Activated CD8-positive, alpha-beta memory T cell treated with anti-CD3 and anti-CD28 coated beads, Interleukin-2, amount 10 ng/mL, durations not matched to agents 7 days and 5 days (primary cell): ENCODE measurements at regions not wholly inside any gene's neighbourhood (a gene's known extent, or its start where the extent isn't known, plus 50 kb on each side); places are given as distances from the start of the nearest gene placed in this dataset.
"Not testable (repeated sequence)": the region's sequence is repeated elsewhere in the genome, so short reads cannot be mapped to it uniquely, and the experiment has no call there.

Experiments
- ATAC-seq: fragments of 150-1000 bp; cut with Tn5 transposase; one replicate; pipeline ENCODE4 v1.10.0; 2021; ENCODE audit warnings: moderate library complexity
- CTCF ChIA-PET: fragments of 350-600 bp; sonication (Branson Sonifier 250); formaldehyde crosslinking; loops from one replicate; lab custom pipeline; 2021; ENCODE audit warnings: antibody characterized with exemption; lab: Charles Lee
- DNase-seq: peaks from one replicate; pipeline ENCODE4 v3.0.0-alpha.2; 2020
- H3K27ac Mint-ChIP-seq: one replicate; pipeline ENCODE4 v1.8.0; 2021; ENCODE audit warnings: mild to moderate bottlenecking, mixed read lengths
- H3K27me3 Mint-ChIP-seq: one replicate; pipeline ENCODE4 v1.8.0; 2021; ENCODE audit warnings: mixed read lengths
- H3K36me3 Mint-ChIP-seq: one replicate; pipeline ENCODE4 v1.8.0; 2021; ENCODE audit warnings: mild to moderate bottlenecking, mixed read lengths
- H3K4me1 Mint-ChIP-seq: one replicate; pipeline ENCODE4 v1.8.0; 2021; ENCODE audit warnings: mixed read lengths
- H3K4me3 Mint-ChIP-seq: one replicate; pipeline ENCODE4 v1.8.0; 2021; ENCODE audit warnings: mild to moderate bottlenecking, moderate library complexity, mixed read lengths
- H3K9me3 Mint-ChIP-seq: one replicate; pipeline ENCODE4 v1.8.0; 2022; ENCODE audit warnings: low read depth, mixed read lengths

GRCh38 chr4:40681600-40681999 lies 51.9 kb upstream of the RBM47 start:
- Mint-ChIP-seq H3K4me3 (no peak overlapping the region), H3K9me3 (no peaks in the 10 kb centered on the region), H3K27me3 (peaks cover 4% of the 10 kb centered on the region), H3K27ac (no peak overlapping the region), H3K4me1 (peaks cover 13% of the 10 kb centered on the region), H3K36me3 (peaks cover 6% of the 10 kb centered on the region)
- CTCF ChIA-PET = interaction anchor here (2.2 kb wide), 1 partner anchor 37 kb away, joined by 5 read pairs; no protein-coding TSS in a partner anchor
- no peak for DNase-seq
- no peak for ATAC-seq

GRCh38 chr4:40682290-40683101 lies 52.8 kb upstream of the RBM47 start:
- no peak for DNase-seq
- H3K4me3 Mint-ChIP-seq = no peak overlapping the region
- no peak overlapping the region for H3K27ac Mint-ChIP-seq
- ATAC-seq = no peak
- CTCF ChIA-PET = interaction anchor here (1.5 to 2.2 kb wide), 2 partner anchors 9 to 36 kb away, joined by 5 to 6 read pairs; no protein-coding TSS in a partner anchor
- H3K36me3 Mint-ChIP-seq = peaks cover 6% of the 10 kb centered on the region
- peaks cover 4% of the 10 kb centered on the region for H3K27me3 Mint-ChIP-seq
- peaks cover 13% of the 10 kb centered on the region for H3K4me1 Mint-ChIP-seq
- H3K9me3 Mint-ChIP-seq = no peaks in the 10 kb centered on the region

DNA sequence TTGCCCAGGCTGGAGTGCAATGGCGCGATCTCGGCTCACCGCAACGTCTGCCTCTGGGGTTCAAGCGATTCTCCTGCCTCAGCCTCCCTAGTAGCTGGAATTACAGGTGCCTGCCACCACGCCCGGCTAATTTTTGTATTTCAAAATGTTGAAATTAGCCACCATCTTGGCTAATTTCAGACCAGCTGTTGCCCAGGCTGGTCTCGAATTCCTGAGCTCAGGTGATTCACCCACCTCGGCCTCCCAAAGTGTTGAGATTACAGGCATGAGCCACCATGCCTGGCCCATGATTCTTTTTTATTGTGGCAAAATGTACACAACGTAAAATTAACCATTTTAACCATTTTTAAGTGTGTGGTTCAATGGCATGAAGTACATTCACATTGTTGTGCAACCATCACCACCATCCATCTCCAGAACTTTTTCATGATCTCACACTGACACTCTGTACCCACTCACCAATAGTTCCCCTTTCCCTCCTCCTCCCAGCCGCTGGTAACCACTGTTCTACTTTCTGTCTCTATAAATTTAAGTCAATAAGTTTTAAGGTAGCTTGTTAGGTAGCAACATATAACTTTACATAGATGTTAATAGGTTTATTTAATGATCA lies 54.0 kb upstream of the RBM47 start:
- peaks cover 25% of the 10 kb centered on the region for H3K4me1 Mint-ChIP-seq
- CTCF ChIA-PET = interaction anchor here (1.5 to 2.2 kb wide), 2 partner anchors 10 to 35 kb away, joined by 5 to 6 read pairs; no protein-coding TSS in a partner anchor
- H3K36me3 Mint-ChIP-seq, DNase-seq, ATAC-seq, H3K9me3 Mint-ChIP-seq, H3K4me3 Mint-ChIP-seq, H3K27ac Mint-ChIP-seq, H3K27me3 Mint-ChIP-seq: not testable (repeated sequence)

DNA sequence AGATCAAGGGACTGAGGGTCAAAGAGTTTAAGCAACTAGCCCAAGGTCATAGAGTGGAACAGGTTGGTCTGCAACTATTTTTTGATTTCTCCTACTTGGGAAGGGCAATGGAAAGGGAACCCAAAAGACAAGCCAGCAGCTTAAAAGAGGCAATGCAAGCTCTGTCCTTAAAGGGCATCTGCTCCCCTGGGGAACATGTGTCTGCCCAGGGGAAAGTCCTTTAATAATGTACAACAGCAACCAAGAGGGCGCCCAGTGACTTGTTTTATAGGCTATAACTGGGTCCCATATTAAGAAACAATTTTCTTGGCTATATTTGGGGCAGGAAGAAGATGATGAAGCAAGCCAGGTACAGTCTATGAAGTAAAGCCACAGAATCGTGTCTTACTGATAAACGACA lies 54.7 kb upstream of the RBM47 start:
- H3K4me1 Mint-ChIP-seq = peaks cover 28% of the 10 kb centered on the region
- CTCF ChIA-PET = no interaction called here
- H3K36me3 Mint-ChIP-seq = peaks cover 8% of the 10 kb centered on the region
- no peaks in the 10 kb centered on the region for H3K9me3 Mint-ChIP-seq
- no peak overlapping the region for H3K27ac Mint-ChIP-seq
- H3K4me3 Mint-ChIP-seq = no peak overlapping the region
- peaks cover 4% of the 10 kb centered on the region for H3K27me3 Mint-ChIP-seq
- DNase-seq = no peak
- no peak for ATAC-seq

GRCh38 chr4:40685300-40685699 lies 55.6 kb upstream of the RBM47 start:
- no peaks in the 10 kb centered on the region for H3K9me3 Mint-ChIP-seq
- peaks cover 4% of the 10 kb centered on the region for H3K27me3 Mint-ChIP-seq
- ATAC-seq (no peak), DNase-seq (no peak)
- no peak overlapping the region for H3K27ac Mint-ChIP-seq
- no peak overlapping the region for H3K4me3 Mint-ChIP-seq
- peaks cover 28% of the 10 kb centered on the region for H3K4me1 Mint-ChIP-seq
- CTCF ChIA-PET = interaction anchor here (1.5 kb wide), 1 partner anchor 13 kb away, joined by 4 read pairs; no protein-coding TSS in a partner anchor
- peaks cover 8% of the 10 kb centered on the region for H3K36me3 Mint-ChIP-seq

DNA sequence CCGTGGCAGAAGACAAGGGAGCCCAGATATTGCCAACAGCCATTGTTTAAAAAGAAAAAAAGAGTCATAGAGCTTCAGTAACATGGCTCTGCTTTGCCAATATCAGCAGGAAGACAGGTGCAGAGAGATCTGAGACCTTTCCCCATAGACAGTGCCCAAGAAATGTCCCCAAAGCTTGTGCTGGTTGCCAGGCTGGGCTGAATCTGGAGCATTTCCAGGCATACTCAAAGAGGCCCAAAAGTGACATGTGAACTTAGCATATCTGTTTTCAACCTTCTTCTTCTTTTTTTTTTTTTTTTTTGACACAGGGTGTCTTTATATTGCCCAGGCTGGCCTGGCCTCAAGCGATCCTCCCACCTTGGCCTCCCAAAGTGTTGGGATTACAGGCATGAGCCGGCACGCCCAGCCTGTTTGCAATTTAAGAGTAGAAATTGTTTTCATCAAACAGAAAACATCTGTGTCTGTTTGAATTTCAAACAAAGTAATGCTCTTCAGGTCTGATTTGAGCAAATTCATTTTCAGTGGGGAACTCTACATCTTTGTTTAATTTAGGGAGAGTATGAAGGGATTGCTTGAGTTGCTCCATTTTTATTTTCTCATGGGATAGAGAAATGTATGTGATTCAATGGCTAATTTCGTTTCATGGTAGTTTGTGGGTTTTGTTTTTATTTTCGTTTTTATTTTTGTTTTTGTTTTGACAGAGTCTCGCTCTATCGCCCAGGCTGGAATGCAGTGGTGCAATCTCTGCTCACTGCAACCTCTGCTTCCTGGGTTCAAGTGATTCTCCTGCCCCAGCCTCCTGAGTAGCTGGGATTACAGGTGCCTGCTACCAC lies 56.6 kb upstream of the RBM47 start:
- Mint-ChIP-seq H3K4me3 (no peak overlapping the region), H3K27me3 (no peaks in the 10 kb centered on the region), H3K36me3 (peaks cover 7% of the 10 kb centered on the region), H3K27ac (no peak overlapping the region), H3K4me1 (peaks cover 28% of the 10 kb centered on the region), H3K9me3 (no peaks in the 10 kb centered on the region)
- ATAC-seq = no peak
- DNase-seq = no peak
- CTCF ChIA-PET = interaction anchor here (1.5 kb wide), 1 partner anchor 14 kb away, joined by 4 read pairs; no protein-coding TSS in a partner anchor

GRCh38 chr4:40687676-40688389 lies 58.2 kb upstream of the RBM47 start:
- H3K27me3 Mint-ChIP-seq = no peaks in the 10 kb centered on the region
- H3K36me3 Mint-ChIP-seq = peaks cover 8% of the 10 kb centered on the region
- H3K4me1 Mint-ChIP-seq = peaks cover 20% of the 10 kb centered on the region
- ATAC-seq (no peak), DNase-seq (no peak)
- peak overlapping the region; percentile 74 for H3K27ac Mint-ChIP-seq
- no peak overlapping the region for H3K4me3 Mint-ChIP-seq
- H3K9me3 Mint-ChIP-seq = no peaks in the 10 kb centered on the region
- CTCF ChIA-PET = interaction anchor here (1.2 to 1.5 kb wide), 2 partner anchors 12 to 31 kb away, joined by 3 to 5 read pairs; no protein-coding TSS in a partner anchor

GRCh38 chr4:40688446-40689095 lies 58.9 kb upstream of the RBM47 start:
- Mint-ChIP-seq H3K36me3 (peaks cover 8% of the 10 kb centered on the region), H3K27ac (peak overlapping the region; percentile 74), H3K4me1 (peaks cover 20% of the 10 kb centered on the region), H3K27me3 (no peaks in the 10 kb centered on the region), H3K4me3 (no peak overlapping the region), H3K9me3 (no peaks in the 10 kb centered on the region)
- CTCF ChIA-PET = interaction anchor here (0.7 to 1.5 kb wide), 4 partner anchors 13 to 363 kb away, joined by 3 to 5 read pairs (median 3); no protein-coding TSS in a partner anchor
- DNase-seq (peak; percentile 44), ATAC-seq (peak; percentile 92)

GRCh38 chr4:40693946-40694345 lies 55.8 kb upstream of the NSUN7 start:
- ATAC-seq = no peak
- H3K27me3 Mint-ChIP-seq = no peaks in the 10 kb centered on the region
- H3K9me3 Mint-ChIP-seq = no peaks in the 10 kb centered on the region
- H3K27ac Mint-ChIP-seq = no peak overlapping the region
- CTCF ChIA-PET = no interaction called here
- H3K4me1 Mint-ChIP-seq = peaks cover 4% of the 10 kb centered on the region
- DNase-seq = no peak
- no peak overlapping the region for H3K4me3 Mint-ChIP-seq
- H3K36me3 Mint-ChIP-seq = peaks cover 6% of the 10 kb centered on the region

- H3K27me3 Mint-ChIP-seq, H3K36me3 Mint-ChIP-seq, CTCF ChIA-PET, DNase-seq, H3K9me3 Mint-ChIP-seq, ATAC-seq, H3K4me3 Mint-ChIP-seq, H3K27ac Mint-ChIP-seq: not testable (repeated sequence)
- peaks cover 24% of the 10 kb centered on the region for H3K4me1 Mint-ChIP-seq
These were observed 52.3 kb upstream of the NSUN7 start for GRCh38 chr4:40697476-40697875.

DNA sequence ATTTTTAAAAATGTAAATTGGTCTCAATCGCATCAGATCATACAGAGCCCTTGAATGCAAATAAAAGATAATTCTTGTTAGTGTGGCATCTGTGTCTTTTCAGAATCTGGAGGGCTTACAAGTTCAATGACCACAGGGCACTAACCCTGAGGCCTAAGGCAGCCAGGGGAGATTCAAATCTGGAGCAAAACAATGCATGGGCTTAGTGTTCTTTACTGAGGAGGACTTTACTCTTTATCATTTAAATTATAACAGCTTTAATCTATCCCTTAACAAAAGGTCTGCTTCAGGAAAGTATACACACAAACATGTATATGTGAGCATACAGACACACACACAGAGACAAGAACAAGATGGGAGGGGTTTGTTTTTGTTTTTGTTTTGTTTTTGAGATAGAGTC lies 51.0 kb upstream of the NSUN7 start:
- H3K27ac Mint-ChIP-seq = no peak overlapping the region
- peaks cover 4% of the 10 kb centered on the region for H3K36me3 Mint-ChIP-seq
- no peaks in the 10 kb centered on the region for H3K27me3 Mint-ChIP-seq
- H3K9me3 Mint-ChIP-seq = no peaks in the 10 kb centered on the region
- no peak for ATAC-seq
- DNase-seq = no peak
- CTCF ChIA-PET = interaction anchor here (0.8 kb wide), 1 partner anchor 26 kb away, joined by 3 read pairs; no protein-coding TSS in a partner anchor
- H3K4me1 Mint-ChIP-seq = peaks cover 34% of the 10 kb centered on the region
- no peak overlapping the region for H3K4me3 Mint-ChIP-seq

- Mint-ChIP-seq H3K4me1 (peaks cover 37% of the 10 kb centered on the region), H3K36me3 (peaks cover 4% of the 10 kb centered on the region), H3K4me3 (no peak overlapping the region), H3K27ac (no peak overlapping the region), H3K9me3 (no peaks in the 10 kb centered on the region), H3K27me3 (no peaks in the 10 kb centered on the region)
- peak; percentile 16 for ATAC-seq
- CTCF ChIA-PET = interaction anchor here (0.9 to 1.7 kb wide), 3 partner anchors 13 to 26 kb away, joined by 3 to 4 read pairs (median 4); no protein-coding TSS in a partner anchor
- no peak for DNase-seq
These were observed 50.1 kb upstream of the NSUN7 start for GRCh38 chr4:40699648-40700047.
